ENCODE measurements at regions not wholly inside any gene's neighbourhood (a gene's known extent, or its start where the extent isn't known, plus 50 kb on each side); places are given as distances from the start of the nearest gene placed in this dataset.

DNA sequence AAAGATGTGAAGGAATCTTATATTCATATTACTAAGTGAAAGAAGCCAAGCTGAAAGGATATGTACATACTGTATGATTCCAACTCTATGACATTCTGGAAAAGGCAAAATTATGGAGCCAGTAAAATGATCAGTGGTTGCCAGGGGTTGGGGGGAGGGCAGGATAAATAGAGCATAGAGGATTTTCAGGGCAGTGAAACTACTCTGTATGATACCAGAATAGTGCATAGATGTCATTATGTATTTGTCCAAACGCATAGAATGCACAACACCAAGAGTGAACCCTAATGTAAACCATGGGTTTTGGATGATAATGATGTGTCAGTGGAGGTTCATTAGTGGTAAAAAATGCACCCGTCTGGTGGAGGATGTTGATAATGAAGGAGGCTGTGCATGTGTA is 71.0 kb upstream of the ZNF423 start:
- intact Hi-C loops (cut with DNase I; ENCODE audit: low total_unique reads) = no loop called here
- Histone ChIP-seq H3K27me3 (replicated peaks in 1 of 7) (peaks cover 0 to 25% (median 0%) of the 10 kb centered on the region in 7 donors), H3K36me3 (no peaks in the 10 kb centered on the region), H3K9me3 (no peaks in the 10 kb centered on the region), H3K4me1 (no peaks in the 10 kb centered on the region), H3K27ac (no peak overlapping the region), H3K4me3 (no peak overlapping the region)
- 76 to 89% (median 84%) methylated on average over 2 of the region's 2 CpGs for WGBS, 5 donors
- DNase-seq = no peak
- TF ChIP-seq POLR2AphosphoS5 (IDR thresholded peaks at IDR 0.05) (no peak), POLR2A (IDR thresholded peaks at IDR 0.05) (no peak)
- TF ChIP-seq, protein P1, sequence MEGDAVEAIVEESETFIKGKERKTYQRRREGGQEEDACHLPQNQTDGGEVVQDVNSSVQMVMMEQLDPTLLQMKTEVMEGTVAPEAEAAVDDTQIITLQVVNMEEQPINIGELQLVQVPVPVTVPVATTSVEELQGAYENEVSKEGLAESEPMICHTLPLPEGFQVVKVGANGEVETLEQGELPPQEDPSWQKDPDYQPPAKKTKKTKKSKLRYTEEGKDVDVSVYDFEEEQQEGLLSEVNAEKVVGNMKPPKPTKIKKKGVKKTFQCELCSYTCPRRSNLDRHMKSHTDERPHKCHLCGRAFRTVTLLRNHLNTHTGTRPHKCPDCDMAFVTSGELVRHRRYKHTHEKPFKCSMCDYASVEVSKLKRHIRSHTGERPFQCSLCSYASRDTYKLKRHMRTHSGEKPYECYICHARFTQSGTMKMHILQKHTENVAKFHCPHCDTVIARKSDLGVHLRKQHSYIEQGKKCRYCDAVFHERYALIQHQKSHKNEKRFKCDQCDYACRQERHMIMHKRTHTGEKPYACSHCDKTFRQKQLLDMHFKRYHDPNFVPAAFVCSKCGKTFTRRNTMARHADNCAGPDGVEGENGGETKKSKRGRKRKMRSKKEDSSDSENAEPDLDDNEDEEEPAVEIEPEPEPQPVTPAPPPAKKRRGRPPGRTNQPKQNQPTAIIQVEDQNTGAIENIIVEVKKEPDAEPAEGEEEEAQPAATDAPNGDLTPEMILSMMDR (IDR thresholded peaks at IDR 0.05 in 8 of 11, conservative IDR thresholded peaks at IDR 0.05 in 3 of 11) = no peak

DNA sequence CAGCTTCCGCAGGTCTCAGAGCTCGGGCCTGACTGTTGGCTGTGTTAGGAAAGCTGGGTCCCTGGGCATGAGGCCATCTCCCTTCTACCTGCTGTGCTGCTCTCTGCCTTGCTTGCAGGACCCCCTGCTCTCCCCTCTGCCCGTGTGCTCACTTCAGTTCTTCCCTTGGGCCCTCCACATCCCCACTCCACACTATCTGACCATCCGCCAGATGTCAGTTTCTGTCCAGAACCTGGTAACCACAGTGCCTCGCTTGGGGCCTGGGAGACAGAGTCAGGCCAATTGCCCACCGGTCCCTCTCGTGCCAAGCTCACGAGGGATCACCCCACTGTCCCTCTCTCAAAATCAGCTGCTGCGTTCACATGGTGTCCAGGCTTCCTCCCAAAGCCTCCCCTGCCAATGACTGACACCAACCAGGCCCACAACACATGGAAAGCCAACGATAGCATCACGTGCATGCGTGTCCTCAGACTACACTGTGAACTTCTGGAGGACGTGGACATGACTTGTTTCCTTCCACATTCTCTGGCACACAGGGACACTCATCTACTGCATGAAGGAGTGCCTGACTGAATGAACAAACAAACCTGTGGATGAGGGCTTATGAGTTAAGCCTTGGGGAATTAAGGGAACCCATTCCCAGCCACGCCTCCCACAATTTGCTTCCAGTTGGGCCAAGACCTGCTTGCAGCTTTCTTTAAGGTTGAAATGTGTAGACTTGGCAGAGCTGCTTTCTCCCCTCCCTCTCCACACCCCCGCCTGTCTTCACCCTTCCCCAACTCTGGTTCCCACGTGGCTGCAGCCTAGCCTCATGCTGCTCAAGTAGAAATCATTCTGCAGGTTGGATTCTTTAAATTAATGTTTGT is 72.5 kb upstream of the ZNF423 start:
- H3K36me3 ChIP-seq = no peaks in the 10 kb centered on the region
- peak; percentile 50 for DNase-seq
- WGBS, 5 donors = 77 to 88% (median 80%) methylated on average over 14 to 16 of the region's 16 CpGs

DNA sequence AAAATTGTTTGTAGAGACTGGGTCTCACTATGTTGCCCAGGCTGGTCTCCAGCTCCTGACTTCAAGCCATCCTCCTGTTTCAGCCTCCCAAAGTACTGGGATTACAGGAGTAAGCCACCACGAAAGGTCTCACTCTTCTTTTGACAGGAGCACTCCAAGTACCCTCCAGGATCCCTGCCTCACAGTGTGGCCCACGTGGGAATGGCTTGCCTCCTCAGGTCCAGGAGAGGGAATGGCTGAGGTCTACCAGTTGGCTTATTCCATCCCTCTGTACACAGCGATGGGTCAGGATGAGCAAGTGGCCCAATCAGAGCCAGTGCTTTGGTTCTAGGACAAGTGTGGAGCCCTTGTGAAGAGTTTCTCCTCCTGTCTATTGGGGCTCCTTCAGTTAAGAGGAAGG is 73.7 kb upstream of the ZNF423 start:
- TF ChIP-seq POLR2AphosphoS5 (IDR thresholded peaks at IDR 0.05) = no peak
- no peak for TF ChIP-seq POLR2A (IDR thresholded peaks at IDR 0.05)
- TF ChIP-seq, protein P1 (IDR thresholded peaks at IDR 0.05 in 8 of 11, conservative IDR thresholded peaks at IDR 0.05 in 3 of 11) = no peak
- H3K27ac ChIP-seq = no peak overlapping the region
- H3K36me3 ChIP-seq = no peaks in the 10 kb centered on the region
- H3K27me3 ChIP-seq (replicated peaks in 1 of 7) = peaks cover 0 to 14% (median 0%) of the 10 kb centered on the region in 7 donors
- DNase-seq = peak; percentile 34
- H3K4me1 ChIP-seq = no peaks in the 10 kb centered on the region
- no peaks in the 10 kb centered on the region for H3K9me3 ChIP-seq
- intact Hi-C loops (cut with DNase I; ENCODE audit: low total_unique reads) = no loop called here
- WGBS, 5 donors = 66 to 89% (median 82%) methylated on average over 3 of the region's 3 CpGs
- H3K4me3 ChIP-seq = no peak overlapping the region

More for the DNA sequence above, 72.5 kb upstream of the ZNF423 start:
- no peak overlapping the region for H3K27ac ChIP-seq
- H3K27me3 ChIP-seq (replicated peaks in 1 of 7) = peaks cover 0 to 18% (median 0%) of the 10 kb centered on the region in 7 donors
- H3K4me3 ChIP-seq = no peak overlapping the region
- no peaks in the 10 kb centered on the region for H3K9me3 ChIP-seq
- no peaks in the 10 kb centered on the region for H3K4me1 ChIP-seq
- intact Hi-C loops (cut with DNase I; ENCODE audit: low total_unique reads) = no loop called here
- TF ChIP-seq, protein P1 (IDR thresholded peaks at IDR 0.05 in 8 of 11, conservative IDR thresholded peaks at IDR 0.05 in 3 of 11) = no peak
- TF ChIP-seq POLR2A (IDR thresholded peaks at IDR 0.05) (no peak), POLR2AphosphoS5 (IDR thresholded peaks at IDR 0.05) (no peak)

DNA sequence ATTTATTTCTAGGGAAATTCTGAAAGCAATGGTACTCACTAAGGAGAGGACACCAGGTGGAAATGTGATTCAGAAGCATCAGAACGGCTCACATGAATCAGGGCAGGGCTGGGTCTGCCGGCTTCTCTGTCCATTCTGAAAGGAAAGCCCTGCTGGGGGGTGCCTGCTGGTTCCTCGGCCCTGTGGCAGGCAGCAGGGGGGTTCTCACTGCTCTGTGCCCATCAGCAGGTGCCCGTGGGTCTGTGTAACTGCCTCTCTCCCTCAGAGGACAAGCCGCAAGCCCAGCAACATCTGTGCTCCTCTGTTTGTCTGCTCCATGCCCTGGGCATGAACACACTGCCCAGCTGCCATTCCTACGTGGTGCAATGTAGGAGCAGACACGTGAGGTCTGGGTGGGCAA is 74.9 kb upstream of the ZNF423 start:
- peak; percentile 58 for DNase-seq
- H3K9me3 ChIP-seq = no peaks in the 10 kb centered on the region
- H3K36me3 ChIP-seq = no peaks in the 10 kb centered on the region
- no peak overlapping the region for H3K27ac ChIP-seq
- TF ChIP-seq, protein P1 (IDR thresholded peaks at IDR 0.05 in 8 of 11, conservative IDR thresholded peaks at IDR 0.05 in 3 of 11) = no peak
- TF ChIP-seq POLR2A (IDR thresholded peaks at IDR 0.05) (no peak), POLR2AphosphoS5 (IDR thresholded peaks at IDR 0.05) (no peak)
- H3K4me3 ChIP-seq = no peak overlapping the region
- H3K27me3 ChIP-seq (replicated peaks in 1 of 7) = peaks cover 0 to 14% (median 0%) of the 10 kb centered on the region in 7 donors
- intact Hi-C loops (cut with DNase I; ENCODE audit: low total_unique reads) = no loop called here
- WGBS, 5 donors = 68 to 86% (median 74%) methylated on average over 3 to 7 of the region's 7 CpGs
- no peaks in the 10 kb centered on the region for H3K4me1 ChIP-seq
